Stromal cell of bone marrow (primary cell): ENCODE measurements at regions not wholly inside any gene's neighbourhood (a gene's known extent, or its start where the extent isn't known, plus 50 kb on each side); places are given as distances from the start of the nearest gene placed in this dataset.
"Not testable (repeated sequence)": the region's sequence is repeated elsewhere in the genome, so short reads cannot be mapped to it uniquely, and the experiment has no call there.

ENCODE experiments used
- DNase-seq: peaks from one replicate; pipeline ENCODE4 v3.0.0-alpha.2; 2012; ENCODE audit warnings: low read depth

- no peak for DNase-seq
Observed at GRCh38 chr3:110393941-110394340, 677.7 kb upstream of the NECTIN3 start.

GRCh38 chr3:110397115-110397514, 674.5 kb upstream of the NECTIN3 start:
- DNase-seq = no peak

GRCh38 chr3:110400315-110400714, 671.3 kb upstream of the NECTIN3 start:
- DNase-seq = no peak

- DNase-seq = no peak
Observed at GRCh38 chr3:110405830-110406585, 665.6 kb upstream of the NECTIN3 start.

- DNase-seq = no peak
Observed at GRCh38 chr3:110413266-110413665, 658.4 kb upstream of the NECTIN3 start.

- DNase-seq = peak; percentile 68
Observed at GRCh38 chr3:110413807-110414748, 657.5 kb upstream of the NECTIN3 start.

GRCh38 chr3:110414855-110415254, 656.8 kb upstream of the NECTIN3 start:
- peak; percentile 36 for DNase-seq

GRCh38 chr3:110419096-110419495, 652.5 kb upstream of the NECTIN3 start:
- no peak for DNase-seq

- DNase-seq = no peak
Observed at GRCh38 chr3:110419601-110420000, 652.0 kb upstream of the NECTIN3 start.

GRCh38 chr3:110420158-110420641, 651.4 kb upstream of the NECTIN3 start:
- DNase-seq = peak; percentile 58

GRCh38 chr3:110423276-110423675, 648.3 kb upstream of the NECTIN3 start:
- no peak for DNase-seq

- DNase-seq = no peak
Observed at GRCh38 chr3:110430146-110430545, 641.5 kb upstream of the NECTIN3 start.

GRCh38 chr3:110436209-110436608, 635.4 kb upstream of the NECTIN3 start:
- no peak for DNase-seq

GRCh38 chr3:110440066-110440653, 631.5 kb upstream of the NECTIN3 start:
- DNase-seq = not testable (repeated sequence)

- no peak for DNase-seq
Observed at GRCh38 chr3:110454066-110454465, 617.5 kb upstream of the NECTIN3 start.

GRCh38 chr3:110456001-110456400, 615.6 kb upstream of the NECTIN3 start:
- DNase-seq = no peak

GRCh38 chr3:110456438-110457138, 615.0 kb upstream of the NECTIN3 start:
- DNase-seq = no peak

- DNase-seq = no peak
Observed at GRCh38 chr3:110457508-110457907, 614.1 kb upstream of the NECTIN3 start.

GRCh38 chr3:110459021-110459420, 612.6 kb upstream of the NECTIN3 start:
- DNase-seq = no peak

GRCh38 chr3:110470310-110470709, 601.3 kb upstream of the NECTIN3 start:
- no peak for DNase-seq

- no peak for DNase-seq
Observed at GRCh38 chr3:110473405-110473804, 598.2 kb upstream of the NECTIN3 start.

- no peak for DNase-seq
Observed at GRCh38 chr3:110474397-110474796, 597.2 kb upstream of the NECTIN3 start.
